ENCODE measurements at regions not wholly inside any gene's neighbourhood (a gene's known extent, or its start where the extent isn't known, plus 50 kb on each side); places are given as distances from the start of the nearest gene placed in this dataset.

DNA sequence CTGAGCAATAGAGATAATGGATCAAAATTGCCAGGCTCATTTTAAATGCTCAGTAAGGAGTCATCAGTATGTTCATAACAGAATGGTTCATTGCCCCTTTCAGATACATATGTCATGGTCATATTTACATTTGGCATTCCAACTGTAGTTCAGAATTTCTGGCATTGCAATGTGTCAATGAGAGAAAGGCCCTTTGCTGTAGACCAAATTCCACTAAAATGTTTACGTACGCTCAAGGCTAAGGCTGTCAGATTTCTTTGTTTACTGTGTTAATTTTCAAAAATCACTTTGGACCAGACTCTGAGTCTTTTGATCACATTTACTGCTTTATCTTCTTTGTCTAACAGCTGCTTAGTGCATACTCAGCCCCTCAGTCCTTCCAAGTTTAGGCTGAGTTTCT, 213.5 kb downstream of the PIK3C3 start:
- Histone ChIP-seq H3K4me1 (no peaks in the 10 kb centered on the region), H3K27me3 (no peaks in the 10 kb centered on the region), H3K27ac (replicated peaks in 1 of 4) (no peak overlapping the region), H3K4me3 (no peak overlapping the region), H3K36me3 (no peaks in the 10 kb centered on the region), H3K9me3 (no peaks in the 10 kb centered on the region)
- DNase-seq (ENCODE audit: extremely low spot score): no peak
- 72% methylated on average over 2 of the region's 2 CpGs for whole genome bisulfite sequencing
- intact Hi-C loops (cut with DNase I): no loop called here
- TF ChIP-seq, protein P1, sequence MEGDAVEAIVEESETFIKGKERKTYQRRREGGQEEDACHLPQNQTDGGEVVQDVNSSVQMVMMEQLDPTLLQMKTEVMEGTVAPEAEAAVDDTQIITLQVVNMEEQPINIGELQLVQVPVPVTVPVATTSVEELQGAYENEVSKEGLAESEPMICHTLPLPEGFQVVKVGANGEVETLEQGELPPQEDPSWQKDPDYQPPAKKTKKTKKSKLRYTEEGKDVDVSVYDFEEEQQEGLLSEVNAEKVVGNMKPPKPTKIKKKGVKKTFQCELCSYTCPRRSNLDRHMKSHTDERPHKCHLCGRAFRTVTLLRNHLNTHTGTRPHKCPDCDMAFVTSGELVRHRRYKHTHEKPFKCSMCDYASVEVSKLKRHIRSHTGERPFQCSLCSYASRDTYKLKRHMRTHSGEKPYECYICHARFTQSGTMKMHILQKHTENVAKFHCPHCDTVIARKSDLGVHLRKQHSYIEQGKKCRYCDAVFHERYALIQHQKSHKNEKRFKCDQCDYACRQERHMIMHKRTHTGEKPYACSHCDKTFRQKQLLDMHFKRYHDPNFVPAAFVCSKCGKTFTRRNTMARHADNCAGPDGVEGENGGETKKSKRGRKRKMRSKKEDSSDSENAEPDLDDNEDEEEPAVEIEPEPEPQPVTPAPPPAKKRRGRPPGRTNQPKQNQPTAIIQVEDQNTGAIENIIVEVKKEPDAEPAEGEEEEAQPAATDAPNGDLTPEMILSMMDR (IDR thresholded peaks at IDR 0.05): no peak
- TF ChIP-seq POLR2A (IDR thresholded peaks at IDR 0.05; ENCODE audit: low read depth) (no peak), POLR2AphosphoS5 (IDR thresholded peaks at IDR 0.05) (no peak), EP300 (IDR thresholded peaks at IDR 0.05) (no peak)

DNA sequence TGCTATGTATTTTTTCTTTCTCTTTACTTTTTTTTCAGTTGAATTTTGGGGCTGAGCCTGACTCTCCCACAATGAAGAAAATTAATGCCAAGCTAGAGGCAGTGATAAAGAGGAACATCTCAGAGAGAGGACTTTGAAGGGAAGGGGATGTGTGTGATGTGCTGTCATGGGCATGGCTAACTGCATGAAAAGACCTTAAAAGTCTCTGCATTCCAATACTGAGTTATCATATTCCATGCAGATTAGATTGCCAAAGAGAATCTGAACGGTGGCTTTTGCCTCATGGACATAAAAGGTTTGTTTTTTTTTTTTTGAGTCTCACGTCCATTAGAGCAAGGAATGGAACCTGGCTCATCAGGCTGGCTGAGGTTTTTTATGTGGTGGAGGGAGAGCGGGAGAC, 213.9 kb downstream of the PIK3C3 start:
- WGBS: 59% methylated on average over 3 of the region's 3 CpGs
- intact Hi-C loops (cut with DNase I): no loop called here
- Histone ChIP-seq H3K27ac (replicated peaks in 1 of 4) (no peak overlapping the region), H3K36me3 (no peaks in the 10 kb centered on the region), H3K4me3 (no peak overlapping the region), H3K4me1 (no peaks in the 10 kb centered on the region), H3K9me3 (no peaks in the 10 kb centered on the region), H3K27me3 (no peaks in the 10 kb centered on the region)
- DNase-seq (ENCODE audit: extremely low spot score): no peak
- no peak for TF ChIP-seq POLR2A (IDR thresholded peaks at IDR 0.05; ENCODE audit: low read depth)
- TF ChIP-seq EP300 (IDR thresholded peaks at IDR 0.05): no peak
- no peak for TF ChIP-seq POLR2AphosphoS5 (IDR thresholded peaks at IDR 0.05)

DNA sequence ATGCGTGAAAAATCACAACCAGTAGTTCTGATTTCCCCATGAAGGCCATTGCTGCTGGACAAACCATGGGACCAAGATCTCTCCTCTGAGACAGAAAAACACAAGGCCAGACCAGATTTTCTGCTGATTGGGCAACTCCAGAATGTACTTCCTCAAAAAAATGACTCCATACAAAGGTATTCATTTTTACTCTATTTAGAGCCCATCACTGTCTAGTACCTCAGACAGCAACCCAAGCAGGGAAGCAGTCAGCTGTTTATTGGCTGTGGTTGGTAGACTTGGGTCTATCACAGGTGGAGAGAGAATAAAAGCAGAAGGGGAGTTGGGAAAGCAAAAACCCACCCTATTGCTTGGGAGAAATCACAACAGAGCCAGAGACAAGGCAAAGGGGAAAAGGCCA, 219.9 kb downstream of the PIK3C3 start:
- H3K27me3 ChIP-seq: no peaks in the 10 kb centered on the region
- WGBS: 81% methylated on average over 1 of the region's 1 CpG

DNA sequence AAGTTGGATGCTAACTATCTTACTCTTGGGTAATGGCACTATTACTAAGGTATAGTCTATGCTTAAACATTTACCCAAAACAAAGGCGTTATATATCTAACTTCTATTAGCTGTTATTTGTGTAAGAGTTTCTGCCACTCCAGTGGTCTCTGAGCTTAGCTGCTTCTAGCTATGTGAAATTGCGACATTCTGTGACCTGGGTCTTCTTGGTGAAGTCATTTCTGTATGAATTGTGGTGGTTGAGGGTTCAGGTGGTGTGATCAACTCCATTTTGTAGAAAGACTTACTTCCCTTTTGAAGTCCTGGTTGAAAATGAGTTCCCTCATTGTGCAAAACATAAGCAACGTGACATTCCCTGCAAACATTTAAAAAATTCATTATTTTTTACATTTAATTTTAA, 221.6 kb downstream of the PIK3C3 start:
- H3K4me3 ChIP-seq: no peak overlapping the region
- no peak for DNase-seq (ENCODE audit: extremely low spot score)
- TF ChIP-seq EP300 (IDR thresholded peaks at IDR 0.05): no peak
- TF ChIP-seq, protein P1 (IDR thresholded peaks at IDR 0.05): no peak
- no peak for TF ChIP-seq POLR2AphosphoS5 (IDR thresholded peaks at IDR 0.05)
- TF ChIP-seq POLR2A (IDR thresholded peaks at IDR 0.05; ENCODE audit: low read depth): no peak
- no peaks in the 10 kb centered on the region for H3K9me3 ChIP-seq
- no peaks in the 10 kb centered on the region for H3K27me3 ChIP-seq
- no peaks in the 10 kb centered on the region for H3K4me1 ChIP-seq
- H3K36me3 ChIP-seq: no peaks in the 10 kb centered on the region
- no peak overlapping the region for H3K27ac ChIP-seq (replicated peaks in 1 of 4)
- intact Hi-C loops (cut with DNase I): no loop called here
- 79% methylated on average over 3 of the region's 3 CpGs for WGBS

More for the DNA sequence above, 219.9 kb downstream of the PIK3C3 start:
- Histone ChIP-seq H3K27ac (replicated peaks in 1 of 4) (no peak overlapping the region), H3K4me3 (no peak overlapping the region), H3K9me3 (no peaks in the 10 kb centered on the region), H3K4me1 (no peaks in the 10 kb centered on the region), H3K36me3 (no peaks in the 10 kb centered on the region)
- intact Hi-C loops (cut with DNase I): no loop called here
- DNase-seq (ENCODE audit: extremely low spot score): no peak
- TF ChIP-seq EP300 (IDR thresholded peaks at IDR 0.05) (no peak), POLR2AphosphoS5 (IDR thresholded peaks at IDR 0.05) (no peak), POLR2A (IDR thresholded peaks at IDR 0.05; ENCODE audit: low read depth) (no peak)
- TF ChIP-seq, protein P1 (IDR thresholded peaks at IDR 0.05): no peak

DNA sequence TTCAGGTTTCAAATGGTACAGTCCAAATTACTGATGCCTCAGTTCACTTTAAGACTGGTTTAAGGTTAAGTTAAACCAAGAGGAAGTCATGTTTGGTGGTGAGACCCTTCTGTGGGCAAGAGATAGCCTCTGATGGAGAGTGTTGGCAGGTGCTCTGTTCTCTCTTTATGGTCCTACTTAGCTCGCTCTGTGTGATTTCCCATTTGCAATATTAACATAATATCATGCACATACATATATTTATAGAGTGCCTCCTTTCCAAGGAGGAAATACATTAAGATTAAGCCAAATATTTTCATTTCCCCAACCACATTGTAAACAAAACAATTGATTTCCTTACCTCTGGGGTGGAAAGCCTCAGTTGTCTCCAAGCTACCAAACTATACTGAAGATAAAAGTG, 222.4 kb downstream of the PIK3C3 start:
- intact Hi-C loops (cut with DNase I): no loop called here
- Histone ChIP-seq H3K9me3 (no peaks in the 10 kb centered on the region), H3K27ac (replicated peaks in 1 of 4) (no peak overlapping the region), H3K4me3 (no peak overlapping the region), H3K27me3 (no peaks in the 10 kb centered on the region), H3K4me1 (no peaks in the 10 kb centered on the region), H3K36me3 (no peaks in the 10 kb centered on the region)
- TF ChIP-seq EP300 (IDR thresholded peaks at IDR 0.05): no peak
- TF ChIP-seq, protein P1 (IDR thresholded peaks at IDR 0.05): no peak
- no peak for TF ChIP-seq POLR2A (IDR thresholded peaks at IDR 0.05; ENCODE audit: low read depth)
- no peak for TF ChIP-seq POLR2AphosphoS5 (IDR thresholded peaks at IDR 0.05)
- 81% methylated on average over 1 of the region's 1 CpG for WGBS
- no peak for DNase-seq (ENCODE audit: extremely low spot score)
